ENCODE measurements at regions not wholly inside any gene's neighbourhood (a gene's known extent, or its start where the extent isn't known, plus 50 kb on each side); places are given as distances from the start of the nearest gene placed in this dataset.

GRCh38 chr16:50879873-50880695, 138.2 kb downstream of the CYLD start:
- Histone ChIP-seq H3K4me1 (ENCODE audit: low read length) (no peaks in the 10 kb centered on the region), H4K20me1 (ENCODE audit: insufficient read depth, low read length) (no peaks in the 10 kb centered on the region), H3K4me2 (ENCODE audit: low read length) (no peak overlapping the region), H3K36me3 (replicated peaks; ENCODE audit: low read depth, low read length) (no peaks in the 10 kb centered on the region), H3K9ac (ENCODE audit: low read length) (no peak overlapping the region), H3K79me2 (ENCODE audit: low read length) (no peaks in the 10 kb centered on the region), H3K27ac (ENCODE audit: low read length) (no peak overlapping the region), H3K9me3 (ENCODE audit: insufficient read depth, low read length) (no peaks in the 10 kb centered on the region), H2AFZ (ENCODE audit: low read depth, low read length) (no peak overlapping the region), H3K27me3 (ENCODE audit: low read depth, low read length) (peaks cover 26% of the 10 kb centered on the region), H3K4me3 (ENCODE audit: low read length) (no peak overlapping the region)
- TF ChIP-seq EZH2phosphoT487 (IDR thresholded peaks at IDR 0.05; ENCODE audit: low read depth): no peak
- TF ChIP-seq CTCF (IDR thresholded peaks at IDR 0.05; ENCODE audit: low read depth, low read length): no peak

GRCh38 chr16:50878966-50879615, 137.2 kb downstream of the CYLD start:
- no peak overlapping the region for H3K4me3 ChIP-seq (ENCODE audit: low read length)
- no peaks in the 10 kb centered on the region for H3K9me3 ChIP-seq (ENCODE audit: insufficient read depth, low read length)

GRCh38 chr16:50878536-50878935, 136.7 kb downstream of the CYLD start:
- H3K4me3 ChIP-seq (ENCODE audit: low read length): no peak overlapping the region
- no peak overlapping the region for H2AFZ ChIP-seq (ENCODE audit: low read depth, low read length)
- no peaks in the 10 kb centered on the region for H3K9me3 ChIP-seq (ENCODE audit: insufficient read depth, low read length)
- H4K20me1 ChIP-seq (ENCODE audit: insufficient read depth, low read length): no peaks in the 10 kb centered on the region
- H3K4me1 ChIP-seq (ENCODE audit: low read length): no peaks in the 10 kb centered on the region
- peaks cover 27% of the 10 kb centered on the region for H3K27me3 ChIP-seq (ENCODE audit: low read depth, low read length)
- no peak overlapping the region for H3K4me2 ChIP-seq (ENCODE audit: low read length)
- no peak for TF ChIP-seq CTCF (IDR thresholded peaks at IDR 0.05; ENCODE audit: low read depth, low read length)
- no peak for TF ChIP-seq EZH2phosphoT487 (IDR thresholded peaks at IDR 0.05; ENCODE audit: low read depth)
- no peaks in the 10 kb centered on the region for H3K36me3 ChIP-seq (replicated peaks; ENCODE audit: low read depth, low read length)
- no peaks in the 10 kb centered on the region for H3K79me2 ChIP-seq (ENCODE audit: low read length)
- no peak overlapping the region for H3K9ac ChIP-seq (ENCODE audit: low read length)
- H3K27ac ChIP-seq (ENCODE audit: low read length): no peak overlapping the region

More at GRCh38 chr16:50878966-50879615, 137.2 kb downstream of the CYLD start:
- Histone ChIP-seq H3K36me3 (replicated peaks; ENCODE audit: low read depth, low read length) (no peaks in the 10 kb centered on the region), H3K79me2 (ENCODE audit: low read length) (no peaks in the 10 kb centered on the region), H3K4me2 (ENCODE audit: low read length) (no peak overlapping the region), H3K4me1 (ENCODE audit: low read length) (no peaks in the 10 kb centered on the region), H4K20me1 (ENCODE audit: insufficient read depth, low read length) (no peaks in the 10 kb centered on the region), H2AFZ (ENCODE audit: low read depth, low read length) (no peak overlapping the region), H3K27me3 (ENCODE audit: low read depth, low read length) (peaks cover 27% of the 10 kb centered on the region), H3K9ac (ENCODE audit: low read length) (no peak overlapping the region), H3K27ac (ENCODE audit: low read length) (no peak overlapping the region)
- no peak for TF ChIP-seq EZH2phosphoT487 (IDR thresholded peaks at IDR 0.05; ENCODE audit: low read depth)
- TF ChIP-seq CTCF (IDR thresholded peaks at IDR 0.05; ENCODE audit: low read depth, low read length): no peak

GRCh38 chr16:50876263-50876662, 134.4 kb downstream of the CYLD start:
- no peaks in the 10 kb centered on the region for H3K79me2 ChIP-seq (ENCODE audit: low read length)
- TF ChIP-seq CTCF (IDR thresholded peaks at IDR 0.05; ENCODE audit: low read depth, low read length) (no peak), EZH2phosphoT487 (IDR thresholded peaks at IDR 0.05; ENCODE audit: low read depth) (no peak)
- H3K4me3 ChIP-seq (ENCODE audit: low read length): no peak overlapping the region
- H3K27ac ChIP-seq (ENCODE audit: low read length): no peak overlapping the region
- H3K9ac ChIP-seq (ENCODE audit: low read length): no peak overlapping the region
- H3K27me3 ChIP-seq (ENCODE audit: low read depth, low read length): peaks cover 30% of the 10 kb centered on the region
- H3K4me2 ChIP-seq (ENCODE audit: low read length): no peak overlapping the region
- no peaks in the 10 kb centered on the region for H4K20me1 ChIP-seq (ENCODE audit: insufficient read depth, low read length)
- no peaks in the 10 kb centered on the region; the same call in 1 of the 2 replicates for H3K9me3 ChIP-seq (ENCODE audit: insufficient read depth, low read length)
- H2AFZ ChIP-seq (ENCODE audit: low read depth, low read length): no peak overlapping the region
- no peaks in the 10 kb centered on the region for H3K36me3 ChIP-seq (replicated peaks; ENCODE audit: low read depth, low read length)
- H3K4me1 ChIP-seq (ENCODE audit: low read length): no peaks in the 10 kb centered on the region
